NCI-H1092 (cell line): ENCODE measurements at regions not wholly inside any gene's neighbourhood (a gene's known extent, or its start where the extent isn't known, plus 50 kb on each side); places are given as distances from the start of the nearest gene placed in this dataset.
"Not testable (repeated sequence)": the region's sequence is repeated elsewhere in the genome, so short reads cannot be mapped to it uniquely, and the experiment has no call there.

ENCODE experiments used
- DNase-seq: peaks from one replicate; lab custom pipeline; 2025; lab: John Stamatoyannopoulos, UW

DNA sequence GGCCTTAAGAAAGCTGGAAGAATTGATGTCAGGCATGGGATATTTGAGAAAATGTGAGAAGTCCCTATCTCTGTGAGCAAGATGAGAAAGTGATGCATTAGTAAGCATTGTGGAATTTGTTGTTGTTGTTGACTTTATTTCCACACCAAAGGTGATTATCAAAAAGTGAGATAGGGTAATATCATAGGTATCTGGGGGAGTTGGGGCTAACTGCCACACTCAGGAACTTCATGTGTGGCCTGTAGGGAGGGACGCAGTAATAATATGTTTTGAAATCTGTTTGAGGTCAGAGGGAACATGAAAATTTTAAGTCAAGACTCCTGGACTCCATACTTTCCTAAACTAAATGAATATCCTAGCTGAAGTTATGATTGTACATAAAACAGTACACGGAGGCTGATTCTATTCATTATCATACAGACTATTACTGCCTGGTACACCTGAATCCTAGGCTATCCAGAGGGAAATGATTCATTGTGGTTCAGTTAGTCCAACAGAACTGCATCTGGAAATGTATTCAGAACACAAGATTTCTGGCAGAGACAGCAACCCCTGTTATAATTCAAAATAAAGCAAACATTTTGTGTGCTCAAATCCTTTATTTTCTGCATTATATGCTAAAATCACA, 304.8 kb downstream of the CPS1 start:
- DNase-seq = no peak

DNA sequence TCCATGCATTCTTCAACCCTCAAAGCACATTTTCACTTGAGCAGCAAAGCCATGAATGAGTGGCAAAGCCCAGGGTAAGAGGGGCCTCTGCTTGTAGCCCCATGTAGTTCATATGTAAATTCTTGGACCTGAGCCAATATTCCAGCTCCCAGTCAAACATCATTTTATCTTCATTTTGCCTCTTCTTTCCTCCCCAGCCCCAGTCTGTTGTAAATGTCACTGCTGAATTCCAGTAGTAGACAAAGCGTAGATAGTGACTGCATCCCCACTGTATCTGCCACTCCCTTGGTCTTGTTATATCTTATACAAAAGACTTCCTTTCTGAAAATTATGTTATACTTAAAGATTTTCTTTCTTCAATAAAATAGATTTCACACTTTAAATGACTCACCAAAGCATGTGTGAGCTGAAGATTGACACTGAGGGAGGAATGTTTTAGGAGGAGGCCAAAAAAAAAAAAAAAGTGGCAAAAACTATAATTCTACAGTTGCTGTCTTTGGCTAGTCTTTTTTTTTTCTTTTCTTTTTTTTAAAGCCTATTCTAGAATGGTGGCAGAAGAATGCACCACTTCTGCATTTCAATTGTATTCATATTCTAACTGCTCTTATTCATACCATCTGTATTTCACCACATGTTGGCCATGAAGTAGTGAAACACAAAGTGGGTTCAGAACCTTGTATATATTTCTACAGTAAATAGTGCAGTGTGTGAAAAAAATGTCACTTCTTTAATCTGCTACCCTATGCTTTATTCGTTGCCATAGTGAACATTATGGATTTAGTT, 306.1 kb downstream of the CPS1 start:
- no peak for DNase-seq

DNA sequence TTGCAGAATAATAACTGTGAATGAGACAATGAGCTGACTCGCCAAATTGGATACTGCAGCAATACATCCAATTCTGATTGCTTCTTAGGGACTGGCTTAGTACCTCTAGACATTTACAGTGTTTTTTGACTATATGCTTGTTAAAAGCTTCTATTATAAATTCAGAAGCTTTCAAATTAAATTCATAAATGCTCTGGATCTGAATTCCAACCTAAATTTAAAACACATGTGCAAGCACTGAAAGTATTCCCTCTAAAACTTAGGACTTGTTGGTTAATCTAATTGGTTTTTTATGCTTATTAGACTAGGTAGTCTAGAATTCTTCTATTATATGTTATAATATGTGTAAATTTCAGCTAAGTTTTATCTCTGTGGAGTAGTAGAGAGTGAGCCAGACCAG, 306.9 kb downstream of the CPS1 start:
- no peak for DNase-seq

- DNase-seq = not testable (repeated sequence)
Measured at GRCh38 chr2:210871566-210871965, 315.2 kb downstream of the CPS1 start.

DNA sequence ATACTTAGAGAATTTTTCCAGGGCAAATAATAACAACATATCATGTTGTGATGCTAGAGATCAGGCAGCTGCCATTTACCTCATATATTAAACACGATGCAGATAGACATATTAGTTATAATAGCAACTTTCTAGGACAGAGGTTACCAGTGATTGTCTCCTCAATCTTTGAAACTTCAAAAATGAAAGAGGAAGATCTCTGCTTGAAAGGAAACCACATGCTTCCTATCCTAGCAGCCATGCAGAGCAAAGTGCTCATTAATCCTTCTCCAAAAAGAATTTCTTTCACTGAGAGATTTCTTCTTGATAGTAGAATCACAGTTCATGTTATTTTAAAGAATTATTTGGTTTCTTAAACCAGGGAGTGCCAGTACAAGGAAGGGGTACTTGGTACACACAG, 317.2 kb downstream of the CPS1 start:
- no peak for DNase-seq

DNA sequence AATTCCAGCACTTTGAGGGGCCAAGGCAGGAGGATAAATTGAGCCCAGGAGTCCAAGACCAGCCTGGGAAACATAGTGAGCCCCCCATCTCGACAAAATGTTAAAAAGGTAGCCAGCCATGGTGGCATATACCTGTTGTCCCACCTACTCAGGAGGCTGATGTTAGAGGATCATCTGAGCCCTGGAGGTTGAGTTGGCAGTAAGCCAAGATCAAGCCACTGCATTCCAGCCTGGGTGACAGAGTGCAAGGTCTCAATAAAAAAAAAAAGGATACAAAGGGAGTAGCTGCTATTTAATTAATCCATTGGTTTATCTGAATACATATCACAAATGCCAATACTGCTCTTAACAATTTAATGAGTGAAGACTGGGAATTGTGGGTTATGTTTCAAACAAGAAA, 327.8 kb downstream of the CPS1 start:
- no peak for DNase-seq

GRCh38 chr2:210888035-210888434, 331.6 kb downstream of the CPS1 start:
- DNase-seq = no peak

DNA sequence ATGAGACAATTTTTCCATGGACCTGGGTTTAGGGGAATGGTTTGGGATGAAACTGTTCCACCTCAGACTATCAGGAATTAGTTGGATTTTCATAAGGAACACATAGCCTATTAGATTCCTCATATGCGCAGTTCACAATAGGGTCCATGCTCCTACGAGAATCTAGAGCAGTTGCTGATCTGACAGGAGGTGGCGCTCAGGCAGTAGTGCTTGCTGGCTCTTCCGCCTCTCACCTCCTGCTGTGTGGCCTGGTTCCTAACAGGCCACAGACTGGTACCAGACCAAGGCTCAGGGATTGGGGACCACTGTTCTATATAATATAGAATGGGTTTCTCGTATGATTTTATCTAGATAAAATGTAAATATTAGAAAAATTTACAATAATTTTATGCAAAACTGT, 338.7 kb downstream of the CPS1 start:
- no peak for DNase-seq

- no peak for DNase-seq
Measured at GRCh38 chr2:210899131-210899530, 342.7 kb downstream of the CPS1 start.

GRCh38 chr2:210901326-210901725, 344.9 kb downstream of the CPS1 start:
- no peak for DNase-seq

DNA sequence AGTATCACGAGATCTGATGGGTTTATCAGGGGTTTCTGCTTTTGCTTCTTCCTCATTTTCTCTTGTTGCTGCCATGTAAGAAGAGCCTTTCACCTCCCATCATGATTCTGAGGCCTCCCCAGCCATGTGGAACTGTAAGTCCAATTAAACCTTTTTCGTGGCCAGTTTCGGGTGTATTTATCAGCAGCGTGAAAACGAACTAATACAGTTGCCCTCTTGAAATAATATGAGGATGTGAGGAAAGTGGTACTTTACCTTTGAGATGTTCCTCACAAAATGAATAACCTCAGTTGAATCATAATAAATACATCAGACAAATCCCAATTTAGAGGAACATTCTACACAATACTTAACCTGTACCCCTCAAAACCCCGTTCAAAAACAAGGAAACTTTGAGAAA, 356.4 kb downstream of the CPS1 start:
- DNase-seq = no peak

- DNase-seq = no peak
Measured at GRCh38 chr2:210913461-210913860, 357.1 kb downstream of the CPS1 start.

- DNase-seq = no peak
Measured at GRCh38 chr2:210915912-210916311, 359.5 kb downstream of the CPS1 start.

- DNase-seq = no peak
Measured at GRCh38 chr2:210917465-210917864, 361.1 kb downstream of the CPS1 start.

GRCh38 chr2:210919128-210919527, 362.7 kb downstream of the CPS1 start:
- no peak for DNase-seq

DNA sequence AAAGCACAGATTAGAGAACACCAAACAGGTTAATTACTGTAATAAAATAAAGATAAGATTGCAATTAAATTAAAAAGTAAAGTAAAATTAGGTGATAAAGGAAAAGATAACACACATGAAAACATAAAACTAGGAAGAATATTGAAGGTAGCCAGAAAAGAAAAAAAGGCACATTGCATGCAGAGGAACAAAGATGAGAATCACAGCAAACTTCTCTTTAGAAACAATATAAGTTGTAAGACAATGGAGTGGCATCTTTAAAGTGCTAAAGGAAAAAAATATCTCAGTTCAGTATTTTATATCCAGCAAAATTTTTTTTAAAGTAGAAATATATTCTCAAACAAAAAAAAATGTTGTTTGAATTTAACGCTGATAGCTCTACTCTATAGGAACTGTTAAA, 366.0 kb downstream of the CPS1 start:
- DNase-seq = no peak

- DNase-seq = no peak
Measured at GRCh38 chr2:210928714-210929113, 372.3 kb downstream of the CPS1 start.

GRCh38 chr2:210938228-210938627, 381.8 kb downstream of the CPS1 start:
- DNase-seq = no peak

DNA sequence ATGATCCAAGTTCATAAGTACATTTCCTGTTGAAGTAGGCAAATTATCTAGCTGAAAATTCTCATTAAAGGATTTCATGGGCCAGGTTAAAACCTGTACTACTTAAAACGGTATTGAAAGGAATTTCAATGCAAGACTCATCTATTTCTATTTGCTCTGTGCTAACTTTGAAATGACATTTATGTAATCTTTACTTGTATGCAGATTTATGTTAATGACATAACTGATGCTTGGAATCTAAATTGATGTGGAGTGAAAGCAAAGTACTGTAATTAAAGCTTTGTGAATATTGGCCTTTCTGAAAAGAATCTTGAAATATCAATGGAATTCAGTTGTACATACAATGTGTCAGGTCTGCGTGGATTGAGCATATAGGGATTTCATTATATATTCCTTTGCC, 390.0 kb downstream of the CPS1 start:
- no peak for DNase-seq

- not testable (repeated sequence) for DNase-seq
Measured at GRCh38 chr2:210950434-210951060, 394.1 kb downstream of the CPS1 start.

DNA sequence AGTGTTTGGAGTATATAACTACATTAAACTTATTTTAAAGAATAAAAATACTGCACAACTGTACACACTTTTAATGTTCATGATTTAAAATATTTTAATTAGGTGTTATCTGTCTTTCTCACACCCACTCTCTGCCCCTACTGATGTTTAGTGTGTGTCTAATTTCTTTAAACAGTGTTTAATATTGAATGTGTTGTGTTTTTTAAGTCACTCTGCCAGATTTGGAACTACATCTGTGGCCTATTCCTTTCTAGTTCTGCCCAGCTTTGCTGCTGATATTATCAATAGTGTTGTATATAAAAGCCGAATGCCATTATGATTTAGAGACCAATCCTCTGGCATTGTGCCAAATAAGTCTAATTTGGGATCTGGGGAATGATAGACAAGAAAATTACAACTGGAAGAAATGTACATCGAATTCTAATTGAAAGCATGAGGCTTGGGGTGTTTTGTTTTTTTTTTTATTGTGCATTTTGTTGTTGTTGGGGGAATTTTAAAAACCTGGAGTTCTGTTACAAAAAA, 398.0 kb downstream of the CPS1 start:
- no peak for DNase-seq

DNA sequence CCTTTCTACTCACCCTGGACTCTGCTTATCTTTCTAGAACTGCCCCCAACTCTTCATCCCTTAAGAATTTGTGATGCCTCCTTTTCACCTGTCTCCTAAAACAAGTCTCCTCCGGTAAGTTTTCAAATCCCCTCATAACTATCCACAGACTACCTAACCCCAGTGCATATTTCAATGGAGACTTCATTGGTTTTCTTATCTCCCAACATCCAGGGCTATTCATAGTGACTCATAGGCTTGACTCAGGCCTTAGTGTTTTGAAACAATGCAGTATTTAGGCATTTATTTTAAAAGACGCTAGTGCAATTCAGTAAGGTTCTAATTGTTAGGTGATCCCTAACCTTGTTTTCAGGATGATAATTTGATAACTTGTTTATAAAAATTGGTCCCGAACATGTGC, 399.2 kb downstream of the CPS1 start:
- no peak for DNase-seq

DNA sequence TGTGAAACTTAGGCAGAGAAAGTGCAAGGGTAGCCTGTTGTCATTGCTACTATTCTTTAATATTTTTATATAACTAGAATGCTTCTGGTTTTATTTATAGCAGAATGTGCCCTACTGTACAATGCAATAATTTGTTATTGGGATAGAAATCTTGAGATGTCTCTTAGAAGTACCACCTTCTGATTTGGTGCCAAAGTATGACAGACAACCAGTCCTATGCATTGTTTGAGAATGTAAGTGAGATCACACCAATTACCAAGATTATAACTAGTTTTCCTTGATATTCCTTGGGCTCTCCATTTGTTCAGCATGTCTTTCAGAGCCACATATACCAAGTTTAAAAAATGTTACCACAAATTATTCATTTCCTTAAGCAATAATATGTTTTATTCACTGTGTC, 399.7 kb downstream of the CPS1 start:
- no peak for DNase-seq
